ENCODE measurements at regions not wholly inside any gene's neighbourhood (a gene's known extent, or its start where the extent isn't known, plus 50 kb on each side); places are given as distances from the start of the nearest gene placed in this dataset.
"Not testable (repeated sequence)": the region's sequence is repeated elsewhere in the genome, so short reads cannot be mapped to it uniquely, and the experiment has no call there.

- DNase-seq (ENCODE audit: low read depth): no peak
- TF ChIP-seq CTCF (conservative IDR thresholded peaks at IDR 0.05; ENCODE audit: low read depth, low read length): no peak
- H3K4me3 ChIP-seq (ENCODE audit: low read length): no peak overlapping the region
These were observed 223.9 kb downstream of the DUSP10 start for GRCh38 chr1:221517961-221518360.

GRCh38 chr1:221520250-221520649 lies 221.6 kb downstream of the DUSP10 start:
- no peak for TF ChIP-seq CTCF (conservative IDR thresholded peaks at IDR 0.05; ENCODE audit: low read depth, low read length)
- no peak for DNase-seq (ENCODE audit: low read depth)
- no peak overlapping the region for H3K4me3 ChIP-seq (ENCODE audit: low read length)

GRCh38 chr1:221521686-221522085 lies 220.2 kb downstream of the DUSP10 start:
- no peak for DNase-seq (ENCODE audit: low read depth)
- TF ChIP-seq CTCF (conservative IDR thresholded peaks at IDR 0.05; ENCODE audit: low read depth, low read length): no peak

GRCh38 chr1:221522529-221522940 lies 219.4 kb downstream of the DUSP10 start:
- TF ChIP-seq CTCF (conservative IDR thresholded peaks at IDR 0.05; ENCODE audit: low read depth, low read length): no peak
- no peak for DNase-seq (ENCODE audit: low read depth)
- no peak overlapping the region for H3K4me3 ChIP-seq (ENCODE audit: low read length)

More at GRCh38 chr1:221521686-221522085, 220.2 kb downstream of the DUSP10 start:
- H3K4me3 ChIP-seq (ENCODE audit: low read length): no peak overlapping the region

- DNase-seq (ENCODE audit: low read depth): no peak
- no peak for TF ChIP-seq CTCF (conservative IDR thresholded peaks at IDR 0.05; ENCODE audit: low read depth, low read length)
- H3K4me3 ChIP-seq (ENCODE audit: low read length): no peak overlapping the region
These were observed 216.1 kb downstream of the DUSP10 start for GRCh38 chr1:221525749-221526148.

- no peak for TF ChIP-seq CTCF (conservative IDR thresholded peaks at IDR 0.05; ENCODE audit: low read depth, low read length)
- H3K4me3 ChIP-seq (ENCODE audit: low read length): no peak overlapping the region
- no peak for DNase-seq (ENCODE audit: low read depth)
These were observed 214.6 kb downstream of the DUSP10 start for GRCh38 chr1:221527302-221527701.

- H3K4me3 ChIP-seq (ENCODE audit: low read length): no peak overlapping the region
- TF ChIP-seq CTCF (conservative IDR thresholded peaks at IDR 0.05; ENCODE audit: low read depth, low read length): no peak
- DNase-seq (ENCODE audit: low read depth): no peak
These were observed 213.8 kb downstream of the DUSP10 start for GRCh38 chr1:221527886-221528624.

- not testable (repeated sequence) for H3K4me3 ChIP-seq (ENCODE audit: low read length); DNase-seq (ENCODE audit: low read depth)
These were observed 211.7 kb downstream of the DUSP10 start for GRCh38 chr1:221530159-221530558.

Data from retinal pigment epithelial cell (primary cell).